RPMI8226 (cell line): ENCODE measurements at regions not wholly inside any gene's neighbourhood (a gene's known extent, or its start where the extent isn't known, plus 50 kb on each side); places are given as distances from the start of the nearest gene placed in this dataset.

Experiments
- DNase-seq: peaks from one replicate; pipeline ENCODE4 v3.0.0-alpha.2; 2015

GRCh38 chr15:96415513-96416217 is 85.2 kb downstream of the NR2F2 start:
- no peak for DNase-seq

- no peak for DNase-seq
Observed at GRCh38 chr15:96416218-96416933, 85.9 kb downstream of the NR2F2 start.

- no peak for DNase-seq
Observed at GRCh38 chr15:96416934-96417759, 86.6 kb downstream of the NR2F2 start.

- no peak for DNase-seq
Observed at GRCh38 chr15:96417760-96418130, 87.2 kb downstream of the NR2F2 start.

DNA sequence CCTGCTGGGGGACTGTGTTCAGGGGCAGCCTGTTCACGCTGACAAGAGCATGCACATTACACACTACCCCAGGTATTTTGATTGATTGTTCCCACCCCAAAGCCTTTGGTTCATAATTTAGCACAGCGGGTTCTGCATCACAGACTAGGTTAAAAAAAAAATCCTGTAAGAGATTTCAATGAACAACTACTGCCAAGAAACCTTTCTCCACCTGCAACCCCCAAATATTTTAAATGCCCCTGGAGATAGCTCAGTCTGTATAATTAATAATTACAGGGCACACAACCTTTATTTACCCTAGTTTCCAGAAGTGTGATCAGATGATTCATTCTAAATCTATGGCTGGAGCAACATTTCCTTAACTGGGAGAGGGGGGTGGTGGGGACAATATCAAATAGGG is 87.6 kb downstream of the NR2F2 start:
- DNase-seq = no peak

GRCh38 chr15:96421178-96421601 is 90.7 kb downstream of the NR2F2 start:
- no peak for DNase-seq

- no peak for DNase-seq
Observed at GRCh38 chr15:96422125-96422524, 91.6 kb downstream of the NR2F2 start.

GRCh38 chr15:96424674-96425073 is 94.2 kb downstream of the NR2F2 start:
- no peak for DNase-seq

GRCh38 chr15:96428742-96429141 is 98.2 kb downstream of the NR2F2 start:
- no peak for DNase-seq

DNA sequence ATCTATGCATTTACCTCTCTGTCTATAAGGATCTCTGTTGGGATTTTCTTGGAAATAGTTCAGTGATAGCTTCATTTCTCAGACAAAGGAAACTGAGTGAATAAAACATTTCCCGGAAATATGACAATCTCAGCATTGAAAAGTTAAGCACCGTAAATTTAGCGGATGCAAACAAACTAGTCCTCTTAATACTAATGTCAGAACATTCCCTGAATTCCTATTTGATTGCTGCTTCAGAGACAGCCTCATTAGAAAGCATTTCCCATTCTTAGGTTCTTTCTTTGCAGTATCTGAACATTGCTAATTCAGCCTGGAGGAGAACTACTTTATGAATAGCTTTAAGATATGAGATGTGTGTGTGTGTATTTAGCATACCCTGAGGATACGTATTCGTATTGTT is 101.3 kb downstream of the NR2F2 start:
- DNase-seq = no peak

- no peak for DNase-seq
Observed at GRCh38 chr15:96435022-96435421, 104.5 kb downstream of the NR2F2 start.

- no peak for DNase-seq
Observed at GRCh38 chr15:96435841-96436240, 105.3 kb downstream of the NR2F2 start.

DNA sequence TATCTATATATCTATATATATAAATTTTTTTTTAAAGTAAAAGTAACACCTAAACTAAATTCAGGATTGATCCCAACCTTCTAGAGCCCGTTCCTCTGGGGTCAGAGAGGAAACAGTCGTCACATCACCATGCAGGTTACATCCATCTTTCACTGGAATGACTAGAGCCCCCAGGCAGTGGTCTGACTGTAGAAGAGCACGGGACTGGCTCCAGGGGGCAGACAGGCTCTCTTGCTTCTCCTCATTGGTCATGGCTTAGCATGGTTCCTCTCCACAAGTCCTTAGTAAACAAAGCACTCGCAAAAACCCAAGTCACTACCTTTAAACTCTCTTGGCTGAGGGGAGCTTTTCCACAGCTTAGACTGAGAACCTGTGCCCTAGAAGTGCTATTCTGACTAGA is 110.5 kb downstream of the NR2F2 start:
- no peak for DNase-seq

- no peak for DNase-seq
Observed at GRCh38 chr15:96442076-96442475, 111.6 kb downstream of the NR2F2 start.

DNA sequence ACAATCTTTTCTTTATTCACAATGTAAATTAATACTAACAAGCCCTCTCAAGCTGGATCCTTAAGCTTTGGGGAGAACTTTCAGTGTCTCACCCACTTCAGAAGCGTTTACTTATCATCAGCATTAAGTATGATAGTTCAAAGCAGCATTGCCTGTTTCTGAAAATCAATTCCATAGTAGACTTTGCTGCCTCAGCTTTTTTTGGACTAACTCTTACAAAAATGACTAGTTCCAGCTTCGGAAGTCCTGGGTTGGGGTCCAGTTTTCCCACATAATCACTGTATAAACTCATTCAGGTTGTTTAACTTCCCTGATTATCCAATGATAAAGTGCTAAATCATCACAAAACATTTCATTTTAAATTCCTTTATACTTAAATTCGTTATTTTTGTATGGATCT is 114.4 kb downstream of the NR2F2 start:
- DNase-seq = no peak

DNA sequence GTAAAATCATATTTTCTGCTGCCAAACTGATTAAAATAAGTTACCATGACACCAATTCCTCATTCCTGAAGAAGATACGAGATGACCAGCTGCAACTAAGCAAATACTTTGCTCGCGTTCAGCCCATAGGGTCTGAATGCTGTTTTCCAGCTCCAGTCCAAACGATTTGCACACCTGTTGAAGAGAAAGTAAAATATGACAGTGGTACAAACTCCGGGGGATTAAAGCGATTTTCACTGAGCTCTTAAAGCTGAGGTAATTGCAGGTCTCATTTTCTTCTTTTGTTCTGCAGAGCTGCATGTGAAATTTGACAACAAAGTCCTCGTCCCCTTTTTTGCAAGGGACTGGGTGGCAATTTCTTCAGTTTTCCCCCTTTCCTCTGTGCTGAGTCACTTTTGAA is 118.4 kb downstream of the NR2F2 start:
- no peak for DNase-seq

GRCh38 chr15:96457841-96458240 is 127.3 kb downstream of the NR2F2 start:
- DNase-seq = no peak

- DNase-seq = no peak
Observed at GRCh38 chr15:96460106-96460505, 129.6 kb downstream of the NR2F2 start.

DNA sequence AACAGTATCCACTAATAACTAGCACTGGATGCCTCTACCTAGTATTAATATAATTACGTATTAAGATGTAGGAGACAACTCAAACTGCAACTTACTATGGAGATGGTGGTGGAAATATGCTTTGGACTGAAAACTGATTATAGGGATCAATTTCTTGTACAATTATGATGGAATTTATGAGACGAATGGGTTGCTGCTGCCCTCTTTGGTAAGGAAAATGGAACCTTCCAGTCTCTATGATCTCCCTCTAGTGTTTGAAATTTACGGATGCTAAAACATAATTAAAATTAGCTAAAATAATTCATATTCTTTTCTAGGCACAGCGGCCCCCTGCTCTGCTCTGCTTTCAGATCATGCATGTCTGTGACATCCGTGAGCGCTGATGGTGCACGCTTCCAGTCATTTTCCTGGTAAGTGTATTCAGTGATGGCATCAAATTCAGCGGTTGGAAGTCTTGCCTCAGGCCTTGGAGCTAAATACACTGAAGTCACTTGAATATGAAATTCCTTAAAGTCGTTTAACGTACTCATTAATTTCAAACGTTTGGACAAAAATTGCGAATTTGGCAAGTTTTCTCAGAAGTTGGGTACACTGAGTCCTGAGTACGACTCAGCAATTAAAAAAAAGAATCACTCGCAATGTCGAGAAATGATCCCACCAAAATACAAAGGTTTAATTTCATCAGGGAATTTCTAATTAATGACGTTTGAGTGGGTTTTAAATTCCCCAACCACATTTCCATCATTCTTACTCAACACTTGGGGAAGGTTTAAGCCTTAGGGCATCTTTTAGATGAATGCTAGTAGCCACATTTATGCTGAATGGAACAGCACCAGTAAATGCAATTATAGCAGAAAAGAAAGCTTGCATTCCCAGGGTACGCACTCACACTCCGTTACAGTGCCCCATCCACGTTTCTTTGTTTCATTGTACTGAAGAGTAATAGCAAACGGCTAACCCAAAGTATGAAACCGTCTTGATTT is 132.6 kb downstream of the NR2F2 start:
- DNase-seq = no peak

DNA sequence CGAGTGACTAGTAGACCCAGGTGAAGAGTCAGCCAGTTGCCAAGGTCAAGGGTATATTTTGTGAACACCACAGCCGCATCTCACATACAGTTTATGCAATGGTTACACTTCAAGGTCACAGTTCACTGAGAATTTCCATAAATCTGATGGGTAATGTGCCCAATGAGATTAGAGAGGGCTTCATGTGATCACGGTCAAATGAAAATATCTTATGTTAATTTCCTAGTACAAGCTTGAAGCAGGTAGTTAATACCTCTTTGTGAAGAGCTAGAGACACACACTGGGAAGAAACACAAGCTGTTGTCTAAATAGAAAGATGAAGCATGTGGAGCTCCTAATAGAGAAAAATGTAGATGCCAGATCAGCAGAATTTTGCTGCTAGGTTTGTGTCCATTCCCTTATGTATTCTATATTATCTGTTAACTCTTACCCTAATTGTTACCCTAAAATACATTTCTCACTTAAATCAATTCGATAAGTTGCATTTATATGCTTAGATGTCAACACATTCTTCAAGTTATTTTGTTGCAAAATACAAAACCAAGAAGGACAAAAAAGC is 136.0 kb downstream of the NR2F2 start:
- DNase-seq = no peak

GRCh38 chr15:96468036-96468435 is 137.5 kb downstream of the NR2F2 start:
- no peak for DNase-seq

DNA sequence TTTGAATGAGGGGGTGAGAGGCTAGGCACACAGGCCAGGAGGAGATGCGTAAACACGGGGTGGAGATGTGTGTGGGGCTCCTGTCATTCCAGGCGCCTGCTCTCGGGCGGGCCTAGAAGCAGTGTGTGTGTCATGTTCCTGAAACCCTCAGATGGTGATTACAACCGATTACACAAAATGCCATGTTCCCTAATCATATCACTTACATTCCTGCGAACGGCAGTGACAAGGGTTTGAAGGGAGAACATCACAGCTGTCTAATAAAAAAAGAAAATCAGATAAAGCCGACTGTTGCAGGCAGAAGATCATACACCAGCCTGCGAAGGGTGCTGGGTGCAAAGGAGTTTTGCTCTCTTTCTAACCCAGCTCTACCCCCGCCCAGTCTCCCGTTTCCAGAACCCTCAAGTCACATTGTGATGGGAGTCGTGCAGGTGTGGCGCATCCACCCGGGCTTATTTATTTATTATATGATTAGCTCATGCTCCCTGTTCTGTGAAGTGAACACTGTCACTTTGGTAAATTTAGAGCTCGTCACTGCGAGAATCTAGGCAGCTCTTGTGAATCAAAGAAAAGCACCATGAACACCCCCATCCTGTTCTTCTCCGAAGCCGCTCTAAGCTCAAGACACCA is 140.3 kb downstream of the NR2F2 start:
- no peak for DNase-seq
